ENCODE measurements at regions not wholly inside any gene's neighbourhood (a gene's known extent, or its start where the extent isn't known, plus 50 kb on each side); places are given as distances from the start of the nearest gene placed in this dataset.

DNA sequence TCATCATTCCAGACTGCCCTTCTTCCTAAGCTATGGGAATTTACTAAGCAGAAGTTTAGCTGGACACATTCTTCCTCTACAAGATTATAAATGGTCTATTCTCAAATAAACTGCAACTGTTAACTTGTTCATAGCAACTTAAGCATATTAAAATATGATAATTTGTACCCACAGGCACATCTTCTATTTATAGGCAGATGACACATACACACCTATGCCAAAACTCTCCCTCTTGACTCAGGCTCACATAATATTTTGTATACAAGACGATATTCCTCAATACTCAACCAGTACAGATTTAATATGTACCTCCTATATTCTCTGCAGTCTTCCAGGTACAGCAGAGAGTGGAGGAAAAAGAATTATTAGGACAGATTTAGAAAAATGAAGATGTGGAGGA, 232.7 kb upstream of the KIAA1217 start:
- TF ChIP-seq, protein P1, sequence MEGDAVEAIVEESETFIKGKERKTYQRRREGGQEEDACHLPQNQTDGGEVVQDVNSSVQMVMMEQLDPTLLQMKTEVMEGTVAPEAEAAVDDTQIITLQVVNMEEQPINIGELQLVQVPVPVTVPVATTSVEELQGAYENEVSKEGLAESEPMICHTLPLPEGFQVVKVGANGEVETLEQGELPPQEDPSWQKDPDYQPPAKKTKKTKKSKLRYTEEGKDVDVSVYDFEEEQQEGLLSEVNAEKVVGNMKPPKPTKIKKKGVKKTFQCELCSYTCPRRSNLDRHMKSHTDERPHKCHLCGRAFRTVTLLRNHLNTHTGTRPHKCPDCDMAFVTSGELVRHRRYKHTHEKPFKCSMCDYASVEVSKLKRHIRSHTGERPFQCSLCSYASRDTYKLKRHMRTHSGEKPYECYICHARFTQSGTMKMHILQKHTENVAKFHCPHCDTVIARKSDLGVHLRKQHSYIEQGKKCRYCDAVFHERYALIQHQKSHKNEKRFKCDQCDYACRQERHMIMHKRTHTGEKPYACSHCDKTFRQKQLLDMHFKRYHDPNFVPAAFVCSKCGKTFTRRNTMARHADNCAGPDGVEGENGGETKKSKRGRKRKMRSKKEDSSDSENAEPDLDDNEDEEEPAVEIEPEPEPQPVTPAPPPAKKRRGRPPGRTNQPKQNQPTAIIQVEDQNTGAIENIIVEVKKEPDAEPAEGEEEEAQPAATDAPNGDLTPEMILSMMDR (IDR thresholded peaks at IDR 0.05), result no peak
- no peak for TF ChIP-seq EP300 (IDR thresholded peaks at IDR 0.05)
- TF ChIP-seq POLR2A (IDR thresholded peaks at IDR 0.05), result no peak

Data from tibial nerve (tissue), 4 donors.